ENCODE measurements at regions not wholly inside any gene's neighbourhood (a gene's known extent, or its start where the extent isn't known, plus 50 kb on each side); places are given as distances from the start of the nearest gene placed in this dataset.

GRCh38 chr6:49336514-49337131 lies 126.4 kb downstream of the MMUT start:
- Histone ChIP-seq H4K20me1 (ENCODE audit: insufficient read depth, low read length) (no peaks in the 10 kb centered on the region), H3K4me2 (ENCODE audit: low read depth, low read length) (no peak overlapping the region), H3K4me1 (ENCODE audit: insufficient read depth, low read length) (no peaks in the 10 kb centered on the region), H3K27me3 (ENCODE audit: control insufficient read depth in 1 of 2, insufficient read depth in 2 of 2, low read length in 2 of 2) (no peaks in the 10 kb centered on the region), H3K79me2 (ENCODE audit: insufficient read depth, low read length) (no peaks in the 10 kb centered on the region), H3K4me3 (replicated peaks in 1 of 3; ENCODE audit: insufficient read depth in 1 of 3, low read depth in 2 of 3, low read length in 3 of 3) (no peak overlapping the region), H3K9ac (ENCODE audit: insufficient read depth, low read depth, low read length) (no peak overlapping the region), H2AFZ (ENCODE audit: low read length) (no peak overlapping the region), H3K27ac (ENCODE audit: extremely low read length, insufficient read depth, low read length) (no peak overlapping the region), H3K36me3 (replicated peaks in 1 of 2; ENCODE audit: control insufficient read depth in 1 of 2, insufficient read depth in 2 of 2, low read length in 2 of 2) (no peaks in the 10 kb centered on the region), H3K9me3 (ENCODE audit: low read length) (no peaks in the 10 kb centered on the region)
- CTCF ChIA-PET (ENCODE audit: low intra/inter-chr PET ratio, low total read pairs): no interaction called here
- in situ Hi-C loops (cut with HindIII; ENCODE audit: extremely low pct_ligation_motif_present, low pct_unique_long_range_greater_than_20kb) (no loop called here), intact Hi-C loops (cut with micrococcal nuclease; ENCODE audit: unreplicated experiment) (no loop called here)
- FAIRE-seq: no peak
- no TSS peak for BruUV-seq (replicated peaks)
- WGBS (ENCODE audit: low lambda C conversion rate): 4% methylated on average over 6 of the region's 6 CpGs
- ATAC-seq: no peak
- no peak for DNase-seq (ENCODE audit: low spot score)
- POLR2A ChIA-PET: no interaction called here
- TF ChIP-seq POGK (CRISPR knock-in tag; conservative IDR thresholded peaks at IDR 0.05): no peak
- no peak for TF ChIP-seq STAT5B (CRISPR knock-in tag; IDR thresholded peaks at IDR 0.05)
- TF ChIP-seq ZKSCAN5 (CRISPR knock-in tag; IDR thresholded peaks at IDR 0.05): no peak

- ChIA-PET CTCF (ENCODE audit: low intra/inter-chr PET ratio, low total read pairs) (no interaction called here), POLR2A (no interaction called here)
- FAIRE-seq (no peak), ATAC-seq (no peak), DNase-seq (ENCODE audit: low spot score) (no peak)
- WGBS (ENCODE audit: low lambda C conversion rate): 4% methylated on average over 4 of the region's 4 CpGs
- no peaks in the 10 kb centered on the region for H3K36me3 ChIP-seq (replicated peaks in 1 of 2; ENCODE audit: control insufficient read depth in 1 of 2, insufficient read depth in 2 of 2, low read length in 2 of 2)
- no peaks in the 10 kb centered on the region for H3K27me3 ChIP-seq (ENCODE audit: control insufficient read depth in 1 of 2, insufficient read depth in 2 of 2, low read length in 2 of 2)
- intact Hi-C loops (cut with micrococcal nuclease; ENCODE audit: unreplicated experiment): no loop called here
- H3K4me2 ChIP-seq (ENCODE audit: low read depth, low read length): no peak overlapping the region
- no peaks in the 10 kb centered on the region for H4K20me1 ChIP-seq (ENCODE audit: insufficient read depth, low read length)
- H3K9me3 ChIP-seq (ENCODE audit: low read length): no peaks in the 10 kb centered on the region
- no peak overlapping the region for H2AFZ ChIP-seq (ENCODE audit: low read length)
- no peak overlapping the region for H3K4me3 ChIP-seq (replicated peaks in 1 of 3; ENCODE audit: insufficient read depth in 1 of 3, low read depth in 2 of 3, low read length in 3 of 3)
- BruUV-seq (replicated peaks): no TSS peak
- in situ Hi-C loops (cut with HindIII; ENCODE audit: extremely low pct_ligation_motif_present, low pct_unique_long_range_greater_than_20kb): no loop called here
- H3K9ac ChIP-seq (ENCODE audit: insufficient read depth, low read depth, low read length): no peak overlapping the region
- H3K4me1 ChIP-seq (ENCODE audit: insufficient read depth, low read length): no peaks in the 10 kb centered on the region
- TF ChIP-seq ZNF530 (CRISPR knock-in tag; IDR thresholded peaks at IDR 0.05; ENCODE audit: low read depth): no peak
- TF ChIP-seq GMEB1 (CRISPR knock-in tag; IDR thresholded peaks at IDR 0.05; ENCODE audit: borderline replicate concordance): no peak
- no peak for TF ChIP-seq ZNF709 (CRISPR knock-in tag; IDR thresholded peaks at IDR 0.05)
- TF ChIP-seq ZNF263 (CRISPR knock-in tag; IDR thresholded peaks at IDR 0.05): no peak
- no peak for TF ChIP-seq ZNF546 (CRISPR knock-in tag; conservative IDR thresholded peaks at IDR 0.05)
- no peak for TF ChIP-seq PHF8 (CRISPR knock-in tag; IDR thresholded peaks at IDR 0.05)
- TF ChIP-seq NCOA5 (CRISPR knock-in tag; IDR thresholded peaks at IDR 0.05): no peak
- no peak for TF ChIP-seq MTA3 (CRISPR knock-in tag; IDR thresholded peaks at IDR 0.05)
- no peak for TF ChIP-seq KLF6 (CRISPR knock-in tag; IDR thresholded peaks at IDR 0.05)
- no peak for TF ChIP-seq NKX3-1 (CRISPR knock-in tag; IDR thresholded peaks at IDR 0.05)
- TF ChIP-seq NR2F2 (IDR thresholded peaks at IDR 0.05; ENCODE audit: borderline replicate concordance, low read depth): no peak
- no peak for TF ChIP-seq GABPB1 (CRISPR knock-in tag; IDR thresholded peaks at IDR 0.05)
- H3K27ac ChIP-seq (ENCODE audit: extremely low read length, insufficient read depth, low read length): no peak overlapping the region
- no peaks in the 10 kb centered on the region for H3K79me2 ChIP-seq (ENCODE audit: insufficient read depth, low read length)
Measured at GRCh38 chr6:49333345-49334125, 129.5 kb downstream of the MMUT start.
